CD8-positive, alpha-beta memory T cell (primary cell): ENCODE measurements at regions not wholly inside any gene's neighbourhood (a gene's known extent, or its start where the extent isn't known, plus 50 kb on each side); places are given as distances from the start of the nearest gene placed in this dataset.

Source experiments
- CTCF ChIA-PET: fragments of 350-600 bp; sonication (Branson Sonifier 250); formaldehyde crosslinking; loops from one replicate; lab custom pipeline; 2021; ENCODE audit warnings: antibody characterized with exemption; lab: Charles Lee
- POLR2A ChIA-PET: fragments of 350-600 bp; sonication (Branson Sonifier 250); formaldehyde crosslinking; loops from one replicate; lab custom pipeline; 2021; ENCODE audit warnings: antibody characterized with exemption; lab: Charles Lee
- DNase-seq, 5 donors: peaks; one replicate each; pipeline versions ENCODE4 v3.0.0 to v3.0.0-alpha.2; 2020 to 2022; ENCODE audit warnings: mixed read lengths in 1 of 5
- H3K27ac ChIP-seq: one replicate; pipeline ENCODE4 v1.7.0; 2013; ENCODE audit warnings: low read depth, mild to moderate bottlenecking, low read length, moderate library complexity
- H3K27me3 ChIP-seq: 2 replicates; pipeline ENCODE4 v1.7.0; 2013; ENCODE audit warnings: low read length, mild to moderate bottlenecking; ENCODE audit not compliant: insufficient read depth, poor library complexity, severe bottlenecking
- H3K36me3 ChIP-seq: 2 replicates; pipeline ENCODE4 v1.7.0; 2013; ENCODE audit warnings: mild to moderate bottlenecking, low read length, moderate library complexity; ENCODE audit not compliant: insufficient read depth
- H3K4me1 ChIP-seq: 2 replicates; pipeline ENCODE4 v1.7.0; 2013; ENCODE audit warnings: mild to moderate bottlenecking, low read length, moderate library complexity; ENCODE audit not compliant: insufficient read depth
- H3K4me3 ChIP-seq: 2 replicates; pipeline ENCODE4 v1.7.0; 2013; ENCODE audit warnings: mild to moderate bottlenecking, low read length
- H3K9me3 ChIP-seq: 2 replicates; pipeline ENCODE4 v1.7.0; 2013; ENCODE audit warnings: mild to moderate bottlenecking, low read length
- H3K27ac Mint-ChIP-seq, 8 donors: one replicate each; pipeline ENCODE4 v1.8.0; 2020 to 2021; ENCODE audit warnings: mixed read lengths in 8 of 8, mild to moderate bottlenecking in 6 of 8, inconsistent platforms in 3 of 8, moderate library complexity in 3 of 8
- H3K27me3 Mint-ChIP-seq, 2 donors: one replicate each; pipeline ENCODE4 v1.8.0; 2020 to 2021; ENCODE audit warnings: mixed read lengths in 2 of 2, mild to moderate bottlenecking in 1 of 2, moderate library complexity in 1 of 2
- H3K36me3 Mint-ChIP-seq, 3 donors: one replicate each; pipeline ENCODE4 v1.8.0; 2020 to 2021; ENCODE audit warnings: mixed read lengths in 3 of 3, inconsistent platforms in 1 of 3, mild to moderate bottlenecking in 1 of 3
- H3K4me1 Mint-ChIP-seq, 3 donors: one replicate each; pipeline ENCODE4 v1.8.0; 2020 to 2021; ENCODE audit warnings: mixed read lengths in 3 of 3, inconsistent platforms in 1 of 3, mild to moderate bottlenecking in 1 of 3
- H3K4me3 Mint-ChIP-seq, 7 donors: one replicate each; pipeline ENCODE4 v1.8.0; 2020 to 2021; ENCODE audit warnings: mixed read lengths in 7 of 7, mild to moderate bottlenecking in 6 of 7, moderate library complexity in 4 of 7, inconsistent platforms in 2 of 7
- H3K9me3 Mint-ChIP-seq, 5 donors: one replicate each; pipeline ENCODE4 v1.8.0; 2020 to 2022; ENCODE audit warnings: mixed read lengths in 5 of 5, mild to moderate bottlenecking in 3 of 5, moderate library complexity in 2 of 5, inconsistent platforms in 1 of 5

DNA sequence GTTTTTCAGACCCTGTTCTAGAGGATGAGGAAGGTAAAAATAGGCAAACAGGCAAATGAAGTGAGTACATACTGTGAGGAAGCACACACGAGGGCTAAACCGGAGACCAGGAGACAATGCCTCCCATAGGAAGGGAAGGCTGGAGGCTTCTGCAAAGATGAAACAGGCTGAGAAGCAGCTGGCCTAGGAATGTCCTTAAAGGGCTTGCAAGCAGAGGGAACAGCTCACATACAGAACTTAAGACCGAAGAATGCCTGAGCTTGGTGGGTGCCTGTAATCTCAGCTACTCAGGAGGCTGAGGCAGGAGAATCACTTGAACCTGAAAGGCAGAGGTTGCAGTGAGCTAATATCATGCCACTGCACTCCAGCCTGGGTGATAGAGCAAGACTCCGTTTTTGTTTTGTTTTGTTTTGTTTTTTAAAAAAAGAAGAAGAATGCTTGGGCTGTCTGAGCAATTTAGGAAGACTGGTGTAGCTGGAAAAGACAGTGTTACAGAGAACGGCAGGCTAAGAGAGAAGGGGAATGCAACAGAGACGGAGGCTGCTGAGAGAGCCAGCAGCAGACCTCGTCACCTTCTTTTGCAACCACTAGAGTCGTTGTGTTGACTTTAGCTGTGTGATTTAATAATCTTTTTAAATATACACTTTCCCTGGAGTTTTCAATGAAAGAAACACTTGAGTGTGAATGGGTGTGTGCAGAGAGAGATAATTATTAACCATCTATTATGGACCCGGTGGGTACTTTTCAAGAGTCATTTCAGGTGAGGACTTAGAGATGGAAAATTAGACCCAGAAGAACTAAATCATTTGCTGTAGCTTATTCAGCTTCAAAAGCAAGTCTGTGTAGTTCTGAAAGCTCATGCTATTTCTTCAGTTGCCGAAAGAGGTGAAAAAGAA lies 232.8 kb downstream of the GALR1 start:
- Histone ChIP-seq H3K4me3 (no peak overlapping the region), H3K27me3 (no peaks in the 10 kb centered on the region), H3K36me3 (no peaks in the 10 kb centered on the region), H3K4me1 (no peaks in the 10 kb centered on the region), H3K27ac (no peak overlapping the region), H3K9me3 (no peaks in the 10 kb centered on the region)
- no peaks in the 10 kb centered on the region for H3K36me3 Mint-ChIP-seq
- ChIA-PET POLR2A (no interaction called here), CTCF (no interaction called here)
- peaks cover 0 to 3% (median 2%) of the 10 kb centered on the region in 5 donors for H3K9me3 Mint-ChIP-seq
- H3K4me1 Mint-ChIP-seq = no peaks in the 10 kb centered on the region
- H3K27ac Mint-ChIP-seq = no peak overlapping the region
- peaks cover 4 to 26% of the 10 kb centered on the region in 2 donors for H3K27me3 Mint-ChIP-seq
- DNase-seq = no peak
- no peak overlapping the region for H3K4me3 Mint-ChIP-seq

DNA sequence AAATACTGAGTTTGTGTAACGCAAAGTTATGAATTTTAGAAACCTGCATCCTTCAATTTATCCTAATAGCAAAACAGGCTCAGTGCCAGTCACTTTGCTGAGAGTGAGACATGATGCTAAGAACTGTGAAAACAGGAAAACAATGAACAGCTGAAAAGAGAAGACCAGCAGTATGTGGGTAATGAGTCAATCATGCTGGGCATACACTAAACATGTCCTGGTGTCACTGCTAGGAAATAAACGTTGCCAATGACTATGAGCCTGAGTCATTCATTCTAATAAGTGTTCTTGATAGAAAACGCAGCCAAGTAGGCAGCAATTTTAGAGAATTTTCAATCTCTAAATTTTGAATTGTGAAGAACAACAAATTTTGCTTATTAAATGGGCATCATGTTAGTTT lies 237.3 kb downstream of the GALR1 start:
- Mint-ChIP-seq H3K27me3 (peaks cover 4 to 38% of the 10 kb centered on the region in 2 donors), H3K4me3 (no peak overlapping the region), H3K27ac (no peak overlapping the region), H3K9me3 (peaks cover 0 to 3% (median 0%) of the 10 kb centered on the region in 5 donors), H3K4me1 (no peaks in the 10 kb centered on the region), H3K36me3 (peaks cover 0 to 4% (median 0%) of the 10 kb centered on the region in 3 donors)
- CTCF ChIA-PET = no interaction called here
- DNase-seq = no peak
- Histone ChIP-seq H3K4me3 (no peak overlapping the region), H3K9me3 (no peaks in the 10 kb centered on the region), H3K36me3 (no peaks in the 10 kb centered on the region), H3K27ac (no peak overlapping the region), H3K4me1 (no peaks in the 10 kb centered on the region), H3K27me3 (no peaks in the 10 kb centered on the region)
- POLR2A ChIA-PET = no interaction called here

DNA sequence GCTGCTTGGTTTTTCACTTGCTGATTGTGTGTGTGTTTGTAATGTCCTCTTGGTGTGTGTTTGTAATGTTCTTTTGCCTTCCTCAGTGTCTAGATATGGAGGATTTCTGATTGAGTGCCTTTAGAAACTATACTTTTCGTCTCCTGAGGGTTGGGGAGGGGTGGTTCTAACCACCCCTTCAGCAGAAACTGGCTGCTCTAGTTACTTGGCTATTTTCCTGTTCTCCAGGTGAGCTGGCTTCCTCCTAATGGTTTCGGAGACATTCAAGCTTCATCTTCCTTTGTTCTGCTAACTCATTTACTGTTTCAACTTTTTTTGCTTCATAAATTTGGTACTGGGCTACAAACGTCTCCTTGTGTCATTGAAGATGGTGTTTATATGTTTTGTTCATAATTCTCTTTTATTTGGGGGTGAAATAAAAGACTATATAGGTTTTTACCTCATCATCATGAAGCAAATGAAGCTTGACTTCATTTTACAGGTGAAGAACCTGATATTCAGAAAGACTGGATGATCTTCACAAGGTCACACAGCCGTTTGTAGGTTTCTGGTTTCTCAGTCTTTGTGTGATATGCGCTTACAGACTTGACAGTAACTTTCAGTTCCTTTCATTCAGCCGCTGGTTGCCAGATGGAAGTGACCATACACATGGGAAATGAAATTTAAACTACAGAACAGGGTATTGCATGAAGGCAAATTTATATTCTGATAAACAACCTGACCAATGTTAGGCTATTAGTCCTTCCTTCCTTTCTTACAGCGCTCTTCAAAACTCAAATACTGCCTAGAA lies 238.5 kb downstream of the GALR1 start:
- no peak for DNase-seq
- peaks cover 0 to 3% (median 0%) of the 10 kb centered on the region in 5 donors for H3K9me3 Mint-ChIP-seq

DNA sequence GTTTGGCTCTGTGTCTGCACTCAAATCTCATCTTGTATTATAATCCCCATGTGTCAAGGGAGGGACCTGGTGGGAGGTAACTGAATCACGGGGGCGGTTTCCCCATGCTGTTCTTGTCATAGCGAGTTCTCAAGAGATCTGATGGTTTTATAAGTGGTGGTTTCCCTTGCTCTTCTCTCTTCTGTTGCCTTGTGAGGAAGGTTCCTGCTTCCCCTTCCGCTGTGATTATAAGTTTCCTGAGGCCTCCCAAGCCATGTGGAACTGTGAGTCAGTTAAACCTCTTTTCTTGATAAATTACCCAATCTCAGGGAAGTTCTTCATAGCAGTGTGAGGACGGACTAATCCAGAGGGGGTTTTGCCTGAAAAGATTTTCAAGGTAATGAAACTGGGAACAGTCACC lies 245.4 kb downstream of the GALR1 start:
- Histone ChIP-seq H3K36me3 (no peaks in the 10 kb centered on the region), H3K4me3 (no peak overlapping the region), H3K27me3 (no peaks in the 10 kb centered on the region), H3K27ac (no peak overlapping the region), H3K9me3 (no peaks in the 10 kb centered on the region), H3K4me1 (no peaks in the 10 kb centered on the region)
- no peak overlapping the region for H3K27ac Mint-ChIP-seq
- H3K4me3 Mint-ChIP-seq = no peak overlapping the region
- POLR2A ChIA-PET = no interaction called here
- CTCF ChIA-PET = no interaction called here
- H3K27me3 Mint-ChIP-seq = peaks cover 11 to 28% of the 10 kb centered on the region in 2 donors
- peaks cover 0 to 3% (median 0%) of the 10 kb centered on the region in 5 donors for H3K9me3 Mint-ChIP-seq
- no peaks in the 10 kb centered on the region for H3K4me1 Mint-ChIP-seq
- no peak for DNase-seq
- H3K36me3 Mint-ChIP-seq = no peaks in the 10 kb centered on the region

More for the DNA sequence above, 238.5 kb downstream of the GALR1 start:
- no peak overlapping the region for H3K4me3 ChIP-seq
- Mint-ChIP-seq H3K36me3 (peaks cover 0 to 4% (median 0%) of the 10 kb centered on the region in 3 donors), H3K4me1 (no peaks in the 10 kb centered on the region), H3K27ac (peak overlapping the region in 1 of 8 donors; percentile 72), H3K4me3 (no peak overlapping the region), H3K27me3 (peaks cover 2 to 34% of the 10 kb centered on the region in 2 donors)
- H3K9me3 ChIP-seq = no peaks in the 10 kb centered on the region
- no peak overlapping the region for H3K27ac ChIP-seq
- POLR2A ChIA-PET = no interaction called here
- H3K4me1 ChIP-seq = no peaks in the 10 kb centered on the region
- CTCF ChIA-PET = no interaction called here
- H3K36me3 ChIP-seq = no peaks in the 10 kb centered on the region
- H3K27me3 ChIP-seq = no peaks in the 10 kb centered on the region

DNA sequence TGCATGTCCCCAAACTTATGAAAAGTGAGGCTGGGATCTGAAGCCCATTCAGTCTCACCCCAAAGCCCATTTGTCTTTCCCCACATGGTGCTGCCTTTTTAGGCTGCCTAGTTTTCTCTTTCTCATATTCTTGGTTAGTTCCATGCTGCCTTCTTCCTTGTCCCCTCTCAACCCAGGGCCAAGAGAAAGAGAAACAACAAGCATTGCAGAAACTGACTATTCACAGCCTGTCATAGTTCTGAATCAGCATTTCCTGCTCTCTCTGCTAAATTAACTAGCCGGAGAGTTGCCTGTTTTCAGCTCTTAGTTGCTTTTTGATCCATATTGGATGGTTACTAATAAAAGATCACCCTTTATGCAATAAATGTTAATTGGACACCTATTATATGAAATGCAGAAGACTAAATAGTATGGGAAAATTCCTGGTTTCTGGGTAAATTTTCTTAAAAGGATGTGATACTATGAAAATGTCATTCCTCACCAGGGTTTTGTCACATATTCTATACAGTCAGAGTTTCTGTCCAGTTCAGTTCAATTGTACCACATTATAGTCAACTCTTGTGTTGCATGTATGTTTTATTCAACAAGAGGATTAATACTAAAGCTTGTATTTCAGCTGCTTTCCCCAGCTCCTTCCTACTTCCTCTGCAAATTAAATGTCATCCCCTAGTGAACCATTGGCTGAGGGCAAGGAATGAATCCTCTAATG lies 246.5 kb downstream of the GALR1 start:
- H3K36me3 ChIP-seq = no peaks in the 10 kb centered on the region
- POLR2A ChIA-PET = no interaction called here
- H3K9me3 ChIP-seq = no peaks in the 10 kb centered on the region
- H3K27me3 ChIP-seq = no peaks in the 10 kb centered on the region
- H3K4me3 ChIP-seq = no peak overlapping the region
- H3K36me3 Mint-ChIP-seq = no peaks in the 10 kb centered on the region
- CTCF ChIA-PET = no interaction called here
- H3K9me3 Mint-ChIP-seq = peaks cover 0 to 3% (median 0%) of the 10 kb centered on the region in 5 donors
- DNase-seq = no peak
- H3K4me3 Mint-ChIP-seq = no peak overlapping the region
- H3K4me1 ChIP-seq = no peaks in the 10 kb centered on the region
- H3K27ac ChIP-seq = no peak overlapping the region
- H3K27ac Mint-ChIP-seq = peak overlapping the region in 1 of 8 donors; percentile 84
- peaks cover 11 to 28% of the 10 kb centered on the region in 2 donors for H3K27me3 Mint-ChIP-seq
- H3K4me1 Mint-ChIP-seq = no peaks in the 10 kb centered on the region

DNA sequence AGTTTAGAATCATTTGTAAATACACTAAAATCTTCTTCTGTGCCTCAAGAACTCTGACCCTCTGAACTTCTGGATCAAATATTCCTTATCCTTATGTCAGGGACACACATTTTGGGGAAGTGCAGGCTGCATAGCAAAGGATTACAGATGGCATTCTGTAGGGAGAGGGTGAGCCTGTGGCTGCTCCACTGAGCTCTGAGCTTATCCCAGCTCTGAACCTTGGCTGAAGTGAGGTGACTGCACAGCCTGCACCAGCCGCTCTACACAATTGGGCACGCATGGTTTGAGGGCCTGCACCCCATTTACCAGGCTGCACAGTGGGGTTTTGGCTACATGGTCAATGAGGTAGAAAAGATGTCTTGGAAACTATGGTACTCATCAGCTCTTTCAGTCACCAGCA lies 251.6 kb downstream of the GALR1 start:
- Mint-ChIP-seq H3K4me3 (no peak overlapping the region), H3K36me3 (no peaks in the 10 kb centered on the region), H3K9me3 (peaks cover 0 to 3% (median 0%) of the 10 kb centered on the region in 5 donors), H3K27me3 (peaks cover 13 to 21% of the 10 kb centered on the region in 2 donors), H3K27ac (no peak overlapping the region), H3K4me1 (no peaks in the 10 kb centered on the region)
- CTCF ChIA-PET = no interaction called here
- POLR2A ChIA-PET = no interaction called here
- no peaks in the 10 kb centered on the region for H3K27me3 ChIP-seq
- H3K4me3 ChIP-seq = no peak overlapping the region
- no peaks in the 10 kb centered on the region for H3K9me3 ChIP-seq
- no peak overlapping the region for H3K27ac ChIP-seq
- no peaks in the 10 kb centered on the region for H3K36me3 ChIP-seq
- no peak for DNase-seq
- H3K4me1 ChIP-seq = no peaks in the 10 kb centered on the region

DNA sequence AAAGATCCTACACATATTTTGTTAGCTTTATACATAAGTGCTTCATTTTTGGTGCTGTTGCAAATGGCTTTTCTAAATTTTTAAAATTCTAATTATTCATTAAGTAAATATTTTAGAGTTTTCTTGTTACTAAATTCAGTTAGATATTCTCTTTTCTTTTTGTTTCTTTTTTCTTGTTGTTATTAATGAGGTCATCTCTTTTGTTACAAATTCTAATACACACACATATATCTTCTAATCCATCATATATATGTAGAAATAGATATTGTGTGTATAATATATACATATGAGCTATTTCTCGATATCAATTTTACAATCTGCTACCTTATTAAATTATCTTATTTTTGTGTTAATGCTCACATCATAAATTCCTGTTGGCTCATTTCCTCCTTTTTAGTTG lies 255.9 kb downstream of the GALR1 start:
- Histone ChIP-seq H3K4me1 (no peaks in the 10 kb centered on the region), H3K36me3 (no peaks in the 10 kb centered on the region), H3K9me3 (no peaks in the 10 kb centered on the region), H3K27me3 (no peaks in the 10 kb centered on the region), H3K27ac (no peak overlapping the region), H3K4me3 (no peak overlapping the region)
- DNase-seq = no peak
- POLR2A ChIA-PET = no interaction called here
- no peak overlapping the region for H3K27ac Mint-ChIP-seq
- no peaks in the 10 kb centered on the region for H3K4me1 Mint-ChIP-seq
- H3K27me3 Mint-ChIP-seq = peaks cover 4 to 21% of the 10 kb centered on the region in 2 donors
- H3K4me3 Mint-ChIP-seq = no peak overlapping the region
- H3K36me3 Mint-ChIP-seq = no peaks in the 10 kb centered on the region
- CTCF ChIA-PET = no interaction called here
- H3K9me3 Mint-ChIP-seq = peaks cover 0 to 4% (median 0%) of the 10 kb centered on the region in 5 donors
